Tibial nerve (tissue), 3 donors: ENCODE measurements at regions not wholly inside any gene's neighbourhood (a gene's known extent, or its start where the extent isn't known, plus 50 kb on each side); places are given as distances from the start of the nearest gene placed in this dataset.

Experiments
- POLR2A ChIP-seq, 2 donors: fragments of 450-650 bp; IDR thresholded peaks; one replicate each; pipeline ENCODE4 v1.6.1; 2017; ENCODE audit warnings: antibody characterized with exemption in 2 of 2, mild to moderate bottlenecking in 2 of 2, moderate library complexity in 2 of 2
- TF ChIP-seq, protein P1 (sequence below), 5 experiments: fragments of 200-600 bp in 3 of 5; fragments of 450-650 bp in 2 of 5; sonication (generic) in 3 of 5; IDR thresholded peaks; one replicate each; pipeline ENCODE4 v1.5.1; 2016 to 2019; ENCODE audit warnings: antibody characterized with exemption in 5 of 5, mild to moderate bottlenecking in 3 of 5, moderate library complexity in 2 of 5

DNA sequence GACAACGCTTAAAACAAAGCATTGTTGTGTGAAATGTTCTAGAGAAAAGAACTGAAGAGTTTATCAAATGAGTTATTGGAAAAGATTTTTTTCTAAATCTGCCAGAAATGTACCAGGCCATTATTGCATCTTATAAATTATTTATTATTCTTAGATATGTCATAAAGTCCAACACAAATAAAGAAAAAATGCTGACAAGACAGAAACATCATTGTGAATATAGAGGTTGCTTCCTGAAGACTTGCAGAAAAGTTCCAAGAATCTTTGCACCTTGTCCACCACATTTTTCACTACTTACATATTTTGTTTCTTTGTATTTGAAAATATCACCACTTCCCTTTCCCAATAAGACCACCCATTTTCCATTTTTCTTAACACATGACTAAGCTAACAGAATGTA lies 545.8 kb downstream of the IQCM start:
- TF ChIP-seq, protein P1, sequence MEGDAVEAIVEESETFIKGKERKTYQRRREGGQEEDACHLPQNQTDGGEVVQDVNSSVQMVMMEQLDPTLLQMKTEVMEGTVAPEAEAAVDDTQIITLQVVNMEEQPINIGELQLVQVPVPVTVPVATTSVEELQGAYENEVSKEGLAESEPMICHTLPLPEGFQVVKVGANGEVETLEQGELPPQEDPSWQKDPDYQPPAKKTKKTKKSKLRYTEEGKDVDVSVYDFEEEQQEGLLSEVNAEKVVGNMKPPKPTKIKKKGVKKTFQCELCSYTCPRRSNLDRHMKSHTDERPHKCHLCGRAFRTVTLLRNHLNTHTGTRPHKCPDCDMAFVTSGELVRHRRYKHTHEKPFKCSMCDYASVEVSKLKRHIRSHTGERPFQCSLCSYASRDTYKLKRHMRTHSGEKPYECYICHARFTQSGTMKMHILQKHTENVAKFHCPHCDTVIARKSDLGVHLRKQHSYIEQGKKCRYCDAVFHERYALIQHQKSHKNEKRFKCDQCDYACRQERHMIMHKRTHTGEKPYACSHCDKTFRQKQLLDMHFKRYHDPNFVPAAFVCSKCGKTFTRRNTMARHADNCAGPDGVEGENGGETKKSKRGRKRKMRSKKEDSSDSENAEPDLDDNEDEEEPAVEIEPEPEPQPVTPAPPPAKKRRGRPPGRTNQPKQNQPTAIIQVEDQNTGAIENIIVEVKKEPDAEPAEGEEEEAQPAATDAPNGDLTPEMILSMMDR (IDR thresholded peaks at IDR 0.05), result no peak
- TF ChIP-seq POLR2A (IDR thresholded peaks at IDR 0.05), result no peak
